ENCODE measurements at regions not wholly inside any gene's neighbourhood (a gene's known extent, or its start where the extent isn't known, plus 50 kb on each side); places are given as distances from the start of the nearest gene placed in this dataset.

GRCh38 chr2:103810875-103811274, 1043.0 kb upstream of the POU3F3 start:
- no peak overlapping the region for H3K4me3 ChIP-seq (ENCODE audit: low read depth, low read length)
- H3K27ac ChIP-seq, result no peak overlapping the region
- H3K9me3 ChIP-seq (ENCODE audit: severe bottlenecking), result no peaks in the 10 kb centered on the region
- no peak for DNase-seq
- no peak for TF ChIP-seq CTCF (IDR thresholded peaks at IDR 0.05; ENCODE audit: low read depth, low read length)
- H3K36me3 ChIP-seq, result no peaks in the 10 kb centered on the region
- H3K27me3 ChIP-seq (ENCODE audit: insufficient read depth, low read depth, severe bottlenecking), result peaks cover 46% of the 10 kb centered on the region

GRCh38 chr2:103814016-103814415, 1039.9 kb upstream of the POU3F3 start:
- Histone ChIP-seq H3K27ac (no peak overlapping the region), H3K4me3 (ENCODE audit: low read depth, low read length) (no peak overlapping the region), H3K27me3 (ENCODE audit: insufficient read depth, low read depth, severe bottlenecking) (peaks cover 39% of the 10 kb centered on the region), H3K36me3 (no peaks in the 10 kb centered on the region), H3K9me3 (ENCODE audit: severe bottlenecking) (no peaks in the 10 kb centered on the region)
- no peak for DNase-seq
- TF ChIP-seq CTCF (IDR thresholded peaks at IDR 0.05; ENCODE audit: low read depth, low read length), result no peak

GRCh38 chr2:103815731-103816130, 1038.2 kb upstream of the POU3F3 start:
- no peak overlapping the region for H3K4me3 ChIP-seq (ENCODE audit: low read depth, low read length)

GRCh38 chr2:103817746-103818145, 1036.2 kb upstream of the POU3F3 start:
- Histone ChIP-seq H3K9me3 (ENCODE audit: severe bottlenecking) (no peaks in the 10 kb centered on the region), H3K27ac (no peak overlapping the region), H3K27me3 (ENCODE audit: insufficient read depth, low read depth, severe bottlenecking) (peaks cover 24% of the 10 kb centered on the region), H3K36me3 (no peaks in the 10 kb centered on the region), H3K4me3 (ENCODE audit: low read depth, low read length) (no peak overlapping the region)
- TF ChIP-seq CTCF (IDR thresholded peaks at IDR 0.05; ENCODE audit: low read depth, low read length), result no peak
- DNase-seq, result no peak

More at GRCh38 chr2:103815731-103816130, 1038.2 kb upstream of the POU3F3 start:
- Histone ChIP-seq H3K27ac (no peak overlapping the region), H3K9me3 (ENCODE audit: severe bottlenecking) (no peaks in the 10 kb centered on the region), H3K36me3 (no peaks in the 10 kb centered on the region), H3K27me3 (ENCODE audit: insufficient read depth, low read depth, severe bottlenecking) (peaks cover 31% of the 10 kb centered on the region)
- DNase-seq, result no peak
- TF ChIP-seq CTCF (IDR thresholded peaks at IDR 0.05; ENCODE audit: low read depth, low read length), result no peak

- Histone ChIP-seq H3K27ac (no peak overlapping the region), H3K4me3 (ENCODE audit: low read depth, low read length) (no peak overlapping the region), H3K36me3 (no peaks in the 10 kb centered on the region), H3K27me3 (ENCODE audit: insufficient read depth, low read depth, severe bottlenecking) (peaks cover 20% of the 10 kb centered on the region), H3K9me3 (ENCODE audit: severe bottlenecking) (no peaks in the 10 kb centered on the region)
- TF ChIP-seq CTCF (IDR thresholded peaks at IDR 0.05; ENCODE audit: low read depth, low read length), result no peak
- DNase-seq, result no peak
These were observed 1035.7 kb upstream of the POU3F3 start for GRCh38 chr2:103818176-103818575.

- Histone ChIP-seq H3K4me3 (ENCODE audit: low read depth, low read length) (no peak overlapping the region), H3K27ac (no peak overlapping the region), H3K36me3 (no peaks in the 10 kb centered on the region), H3K9me3 (ENCODE audit: severe bottlenecking) (no peaks in the 10 kb centered on the region), H3K27me3 (ENCODE audit: insufficient read depth, low read depth, severe bottlenecking) (peaks cover 20% of the 10 kb centered on the region)
- no peak for DNase-seq
- no peak for TF ChIP-seq CTCF (IDR thresholded peaks at IDR 0.05; ENCODE audit: low read depth, low read length)
These were observed 1034.3 kb upstream of the POU3F3 start for GRCh38 chr2:103819599-103819998.
